ENCODE measurements at regions not wholly inside any gene's neighbourhood (a gene's known extent, or its start where the extent isn't known, plus 50 kb on each side); places are given as distances from the start of the nearest gene placed in this dataset.

GRCh38 chr18:60176259-60176658 is 196.3 kb downstream of the MC4R start:
- Histone ChIP-seq H3K9me3 (no peaks in the 10 kb centered on the region), H3K4me3 (no peak overlapping the region), H3K27ac (no peak overlapping the region), H3K27me3 (ENCODE audit: insufficient read depth in 3 of 3, low read length in 2 of 3) (no peaks in the 10 kb centered on the region), H3K36me3 (ENCODE audit: insufficient read depth in 1 of 2, low read depth in 1 of 2) (no peaks in the 10 kb centered on the region), H3K4me1 (no peaks in the 10 kb centered on the region)
- WGBS, 3 donors = 20 to 38% (median 36%) methylated on average over 1 of the region's 1 CpG
- no peak for TF ChIP-seq CTCF (IDR thresholded peaks at IDR 0.05)
- intact Hi-C loops (cut with DNase I) = no loop called here
- ATAC-seq (no peak), DNase-seq (no peak)

GRCh38 chr18:60174832-60175231 is 197.7 kb downstream of the MC4R start:
- H3K4me3 ChIP-seq = no peak overlapping the region
- intact Hi-C loops (cut with DNase I) = no loop called here
- no peaks in the 10 kb centered on the region for H3K36me3 ChIP-seq (ENCODE audit: insufficient read depth in 1 of 2, low read depth in 1 of 2)
- no peaks in the 10 kb centered on the region for H3K4me1 ChIP-seq
- no peak for DNase-seq
- 48 to 71% (median 64%) methylated on average over 2 of the region's 2 CpGs for WGBS, 3 donors
- H3K9me3 ChIP-seq = no peaks in the 10 kb centered on the region
- H3K27ac ChIP-seq = no peak overlapping the region
- no peaks in the 10 kb centered on the region for H3K27me3 ChIP-seq (ENCODE audit: insufficient read depth in 3 of 3, low read length in 2 of 3)
- no peak for ATAC-seq
- no peak for TF ChIP-seq CTCF (IDR thresholded peaks at IDR 0.05)

GRCh38 chr18:60172030-60172429 is 200.5 kb downstream of the MC4R start:
- 85 to 89% (median 88%) methylated on average over 2 of the region's 2 CpGs for WGBS, 3 donors
- Histone ChIP-seq H3K36me3 (ENCODE audit: insufficient read depth in 1 of 2, low read depth in 1 of 2) (no peaks in the 10 kb centered on the region), H3K4me1 (no peaks in the 10 kb centered on the region), H3K9me3 (no peaks in the 10 kb centered on the region), H3K27me3 (ENCODE audit: insufficient read depth in 3 of 3, low read length in 2 of 3) (no peaks in the 10 kb centered on the region), H3K27ac (no peak overlapping the region), H3K4me3 (no peak overlapping the region)
- DNase-seq (no peak), ATAC-seq (no peak)
- intact Hi-C loops (cut with DNase I) = no loop called here
- TF ChIP-seq CTCF (IDR thresholded peaks at IDR 0.05) = no peak

GRCh38 chr18:60163622-60164021 is 209.0 kb downstream of the MC4R start:
- H3K27ac ChIP-seq = no peak overlapping the region
- intact Hi-C loops (cut with DNase I) = no loop called here
- no peak overlapping the region for H3K4me3 ChIP-seq
- no peaks in the 10 kb centered on the region for H3K36me3 ChIP-seq (ENCODE audit: insufficient read depth in 1 of 2, low read depth in 1 of 2)
- no peak for TF ChIP-seq CTCF (IDR thresholded peaks at IDR 0.05)
- 86 to 89% (median 88%) methylated on average over 5 of the region's 5 CpGs for WGBS, 3 donors
- no peaks in the 10 kb centered on the region for H3K27me3 ChIP-seq (ENCODE audit: insufficient read depth in 3 of 3, low read length in 2 of 3)
- no peaks in the 10 kb centered on the region for H3K9me3 ChIP-seq
- DNase-seq (no peak), ATAC-seq (no peak)
- H3K4me1 ChIP-seq = no peaks in the 10 kb centered on the region

GRCh38 chr18:60162388-60162787 is 210.2 kb downstream of the MC4R start:
- Histone ChIP-seq H3K27me3 (ENCODE audit: insufficient read depth in 3 of 3, low read length in 2 of 3) (no peaks in the 10 kb centered on the region), H3K27ac (no peak overlapping the region), H3K4me3 (no peak overlapping the region), H3K36me3 (ENCODE audit: insufficient read depth in 1 of 2, low read depth in 1 of 2) (no peaks in the 10 kb centered on the region), H3K9me3 (no peaks in the 10 kb centered on the region), H3K4me1 (no peaks in the 10 kb centered on the region)
- DNase-seq (no peak), ATAC-seq (no peak)
- TF ChIP-seq CTCF (IDR thresholded peaks at IDR 0.05) = no peak
- intact Hi-C loops (cut with DNase I) = no loop called here

Measured in psoas muscle (tissue), 7 donors.